NCI-H748 treated with DMSO at 0.1 percent for 48 hours (cell line): ENCODE measurements at regions not wholly inside any gene's neighbourhood (a gene's known extent, or its start where the extent isn't known, plus 50 kb on each side); places are given as distances from the start of the nearest gene placed in this dataset.

Experiments used
- DNase-seq: peaks from one replicate; lab custom pipeline; 2025; lab: John Stamatoyannopoulos, UW

- no peak for DNase-seq
Measured at GRCh38 chr18:55047546-55047945, 88.3 kb upstream of the CCDC68 start.

GRCh38 chr18:55041366-55041765 lies 82.1 kb upstream of the CCDC68 start:
- no peak for DNase-seq

GRCh38 chr18:55038162-55038561 lies 78.9 kb upstream of the CCDC68 start:
- DNase-seq, result no peak

GRCh38 chr18:55034742-55035141 lies 75.5 kb upstream of the CCDC68 start:
- DNase-seq, result no peak

- DNase-seq, result no peak
Measured at GRCh38 chr18:55031979-55032378, 72.7 kb upstream of the CCDC68 start.

- DNase-seq, result no peak
Measured at GRCh38 chr18:55031576-55031975, 72.3 kb upstream of the CCDC68 start.

- DNase-seq, result no peak
Measured at GRCh38 chr18:55031164-55031563, 71.9 kb upstream of the CCDC68 start.

GRCh38 chr18:55024564-55024963 lies 65.3 kb upstream of the CCDC68 start:
- no peak for DNase-seq

GRCh38 chr18:55018602-55019001 lies 59.3 kb upstream of the CCDC68 start:
- DNase-seq, result no peak

- DNase-seq, result no peak
Measured at GRCh38 chr18:55014095-55014494, 54.8 kb upstream of the CCDC68 start.

- no peak for DNase-seq
Measured at GRCh38 chr18:55013685-55014084, 54.4 kb upstream of the CCDC68 start.

GRCh38 chr18:55013086-55013485 lies 53.8 kb upstream of the CCDC68 start:
- no peak for DNase-seq

- no peak for DNase-seq
Measured at GRCh38 chr18:55012008-55012407, 52.7 kb upstream of the CCDC68 start.
